ENCODE measurements at regions not wholly inside any gene's neighbourhood (a gene's known extent, or its start where the extent isn't known, plus 50 kb on each side); places are given as distances from the start of the nearest gene placed in this dataset.

GRCh38 chr3:80051602-80051962, 283.8 kb upstream of the ROBO1 start:
- ATAC-seq (ENCODE audit: low read depth) (no peak), DNase-seq (no peak)
- Mint-ChIP-seq H3K9me3 (peaks cover 5% of the 10 kb centered on the region), H3K36me3 (no peaks in the 10 kb centered on the region), H3K27me3 (no peaks in the 10 kb centered on the region), H3K27ac (no peak overlapping the region), H3K4me3 (no peak overlapping the region), H3K4me1 (no peaks in the 10 kb centered on the region)
- POLR2A ChIA-PET, result no interaction called here

GRCh38 chr3:80050826-80051601, 283.2 kb upstream of the ROBO1 start:
- H3K9me3 Mint-ChIP-seq, result peaks cover 5% of the 10 kb centered on the region
- POLR2A ChIA-PET, result no interaction called here
- H3K27ac Mint-ChIP-seq, result no peak overlapping the region

GRCh38 chr3:80043226-80043625, 275.4 kb upstream of the ROBO1 start:
- no peak overlapping the region for H3K27ac Mint-ChIP-seq
- no peak overlapping the region for H3K4me3 Mint-ChIP-seq
- H3K4me1 Mint-ChIP-seq, result no peaks in the 10 kb centered on the region
- POLR2A ChIA-PET, result no interaction called here
- DNase-seq, result no peak
- no peaks in the 10 kb centered on the region for H3K9me3 Mint-ChIP-seq
- ATAC-seq (ENCODE audit: low read depth), result no peak
- no peaks in the 10 kb centered on the region for H3K36me3 Mint-ChIP-seq
- no peaks in the 10 kb centered on the region for H3K27me3 Mint-ChIP-seq

More at GRCh38 chr3:80050826-80051601, 283.2 kb upstream of the ROBO1 start:
- DNase-seq (no peak), ATAC-seq (ENCODE audit: low read depth) (no peak)
- Mint-ChIP-seq H3K4me3 (no peak overlapping the region), H3K27me3 (no peaks in the 10 kb centered on the region), H3K4me1 (no peaks in the 10 kb centered on the region), H3K36me3 (no peaks in the 10 kb centered on the region)

GRCh38 chr3:80040067-80040466, 272.3 kb upstream of the ROBO1 start:
- no peak overlapping the region for H3K4me3 Mint-ChIP-seq
- no peaks in the 10 kb centered on the region for H3K27me3 Mint-ChIP-seq
- H3K4me1 Mint-ChIP-seq, result no peaks in the 10 kb centered on the region
- ATAC-seq (ENCODE audit: low read depth) (no peak), DNase-seq (no peak)
- H3K27ac Mint-ChIP-seq, result no peak overlapping the region
- POLR2A ChIA-PET, result no interaction called here
- H3K9me3 Mint-ChIP-seq, result peaks cover 3% of the 10 kb centered on the region
- no peaks in the 10 kb centered on the region for H3K36me3 Mint-ChIP-seq

- no peak overlapping the region for H3K4me3 Mint-ChIP-seq
- DNase-seq, result no peak
- no peak for ATAC-seq (ENCODE audit: low read depth)
- POLR2A ChIA-PET, result no interaction called here
- no peak overlapping the region for H3K27ac Mint-ChIP-seq
- H3K27me3 Mint-ChIP-seq, result no peaks in the 10 kb centered on the region
- H3K4me1 Mint-ChIP-seq, result no peaks in the 10 kb centered on the region
- no peaks in the 10 kb centered on the region for H3K36me3 Mint-ChIP-seq
- peaks cover 3% of the 10 kb centered on the region for H3K9me3 Mint-ChIP-seq
Observed at GRCh38 chr3:80036176-80036575, 268.4 kb upstream of the ROBO1 start.

GRCh38 chr3:80035021-80035420, 267.2 kb upstream of the ROBO1 start:
- DNase-seq, result no peak
- no peaks in the 10 kb centered on the region for H3K4me1 Mint-ChIP-seq
- H3K27ac Mint-ChIP-seq, result no peak overlapping the region
- H3K4me3 Mint-ChIP-seq, result no peak overlapping the region
- no peaks in the 10 kb centered on the region for H3K27me3 Mint-ChIP-seq
- POLR2A ChIA-PET, result no interaction called here
- H3K9me3 Mint-ChIP-seq, result peaks cover 3% of the 10 kb centered on the region
- H3K36me3 Mint-ChIP-seq, result no peaks in the 10 kb centered on the region
- no peak for ATAC-seq (ENCODE audit: low read depth)

GRCh38 chr3:80023010-80023409, 255.2 kb upstream of the ROBO1 start:
- H3K4me3 Mint-ChIP-seq, result no peak overlapping the region
- no peaks in the 10 kb centered on the region for H3K4me1 Mint-ChIP-seq
- DNase-seq, result no peak
- no peaks in the 10 kb centered on the region for H3K27me3 Mint-ChIP-seq
- POLR2A ChIA-PET, result no interaction called here
- peaks cover 2% of the 10 kb centered on the region for H3K9me3 Mint-ChIP-seq
- ATAC-seq (ENCODE audit: low read depth), result no peak
- no peaks in the 10 kb centered on the region for H3K36me3 Mint-ChIP-seq
- H3K27ac Mint-ChIP-seq, result no peak overlapping the region

GRCh38 chr3:80018375-80018774, 250.6 kb upstream of the ROBO1 start:
- ATAC-seq (ENCODE audit: low read depth), result no peak
- no peaks in the 10 kb centered on the region for H3K4me1 Mint-ChIP-seq

GRCh38 chr3:80017369-80017768, 249.6 kb upstream of the ROBO1 start:
- H3K27me3 Mint-ChIP-seq, result no peaks in the 10 kb centered on the region
- no peak for ATAC-seq (ENCODE audit: low read depth)
- no peak overlapping the region for H3K27ac Mint-ChIP-seq

More at GRCh38 chr3:80018375-80018774, 250.6 kb upstream of the ROBO1 start:
- Mint-ChIP-seq H3K36me3 (no peaks in the 10 kb centered on the region), H3K9me3 (peaks cover 2% of the 10 kb centered on the region), H3K4me3 (no peak overlapping the region), H3K27ac (no peak overlapping the region), H3K27me3 (no peaks in the 10 kb centered on the region)
- POLR2A ChIA-PET, result no interaction called here
- DNase-seq, result no peak

GRCh38 chr3:80014576-80014975, 246.8 kb upstream of the ROBO1 start:
- Mint-ChIP-seq H3K27me3 (no peaks in the 10 kb centered on the region), H3K27ac (no peak overlapping the region), H3K9me3 (no peaks in the 10 kb centered on the region), H3K4me1 (no peaks in the 10 kb centered on the region), H3K36me3 (no peaks in the 10 kb centered on the region), H3K4me3 (no peak overlapping the region)
- POLR2A ChIA-PET, result no interaction called here
- ATAC-seq (ENCODE audit: low read depth), result no peak
- no peak for DNase-seq

More at GRCh38 chr3:80017369-80017768, 249.6 kb upstream of the ROBO1 start:
- POLR2A ChIA-PET, result no interaction called here
- H3K9me3 Mint-ChIP-seq, result peaks cover 2% of the 10 kb centered on the region
- DNase-seq, result no peak
- no peaks in the 10 kb centered on the region for H3K36me3 Mint-ChIP-seq
- H3K4me1 Mint-ChIP-seq, result no peaks in the 10 kb centered on the region
- no peak overlapping the region for H3K4me3 Mint-ChIP-seq

GRCh38 chr3:80010021-80010571, 242.3 kb upstream of the ROBO1 start:
- POLR2A ChIA-PET, result no interaction called here
- no peaks in the 10 kb centered on the region for H3K36me3 Mint-ChIP-seq
- H3K27me3 Mint-ChIP-seq, result no peaks in the 10 kb centered on the region
- ATAC-seq (ENCODE audit: low read depth) (no peak), DNase-seq (no peak)
- H3K4me1 Mint-ChIP-seq, result no peaks in the 10 kb centered on the region
- peaks cover 4% of the 10 kb centered on the region for H3K9me3 Mint-ChIP-seq
- H3K27ac Mint-ChIP-seq, result no peak overlapping the region
- H3K4me3 Mint-ChIP-seq, result no peak overlapping the region

GRCh38 chr3:80007522-80007921, 239.7 kb upstream of the ROBO1 start:
- Mint-ChIP-seq H3K4me1 (no peaks in the 10 kb centered on the region), H3K4me3 (no peak overlapping the region), H3K36me3 (no peaks in the 10 kb centered on the region), H3K27me3 (no peaks in the 10 kb centered on the region), H3K27ac (no peak overlapping the region), H3K9me3 (peaks cover 4% of the 10 kb centered on the region)
- ATAC-seq (ENCODE audit: low read depth) (no peak), DNase-seq (no peak)
- POLR2A ChIA-PET, result no interaction called here

- no peaks in the 10 kb centered on the region for H3K4me1 Mint-ChIP-seq
- no peak for DNase-seq
- POLR2A ChIA-PET, result no interaction called here
- H3K27me3 Mint-ChIP-seq, result no peaks in the 10 kb centered on the region
- no peak overlapping the region for H3K4me3 Mint-ChIP-seq
- H3K36me3 Mint-ChIP-seq, result no peaks in the 10 kb centered on the region
- ATAC-seq (ENCODE audit: low read depth), result no peak
- H3K9me3 Mint-ChIP-seq, result peaks cover 4% of the 10 kb centered on the region
- H3K27ac Mint-ChIP-seq, result no peak overlapping the region
Observed at GRCh38 chr3:80006315-80006714, 238.5 kb upstream of the ROBO1 start.

GRCh38 chr3:80000022-80000421, 232.2 kb upstream of the ROBO1 start:
- no peak overlapping the region for H3K4me3 Mint-ChIP-seq
- no peaks in the 10 kb centered on the region for H3K36me3 Mint-ChIP-seq
- no peaks in the 10 kb centered on the region for H3K9me3 Mint-ChIP-seq
- no peaks in the 10 kb centered on the region for H3K4me1 Mint-ChIP-seq
- no peaks in the 10 kb centered on the region for H3K27me3 Mint-ChIP-seq
- ATAC-seq (ENCODE audit: low read depth), result no peak
- DNase-seq, result no peak
- POLR2A ChIA-PET, result no interaction called here
- H3K27ac Mint-ChIP-seq, result no peak overlapping the region
